ELF-1 (cell line): ENCODE measurements at regions not wholly inside any gene's neighbourhood (a gene's known extent, or its start where the extent isn't known, plus 50 kb on each side); places are given as distances from the start of the nearest gene placed in this dataset.
"Not testable (repeated sequence)": the region's sequence is repeated elsewhere in the genome, so short reads cannot be mapped to it uniquely, and the experiment has no call there.

Experiments
- DNase-seq: peaks from one replicate; pipeline ENCODE4 v3.0.0-alpha.2; 2016; ENCODE audit warnings: low read depth, low spot score

GRCh38 chr4:112944006-112944405 is 105.4 kb upstream of the ANK2 start:
- no peak for DNase-seq

GRCh38 chr4:112946127-112946526 is 103.3 kb upstream of the ANK2 start:
- DNase-seq, result no peak

- DNase-seq, result no peak
Measured at GRCh38 chr4:112947616-112948015, 101.8 kb upstream of the ANK2 start.

GRCh38 chr4:112951362-112952312 is 97.8 kb upstream of the ANK2 start:
- no peak for DNase-seq

- no peak for DNase-seq
Measured at GRCh38 chr4:112952313-112952700, 97.1 kb upstream of the ANK2 start.

GRCh38 chr4:112953262-112953661 is 96.2 kb upstream of the ANK2 start:
- no peak for DNase-seq

GRCh38 chr4:112954286-112954685 is 95.2 kb upstream of the ANK2 start:
- no peak for DNase-seq

GRCh38 chr4:112956484-112956896 is 93.0 kb upstream of the ANK2 start:
- no peak for DNase-seq

- not testable (repeated sequence) for DNase-seq
Measured at GRCh38 chr4:112957764-112958163, 91.7 kb upstream of the ANK2 start.

- DNase-seq, result no peak
Measured at GRCh38 chr4:112966701-112967488, 82.6 kb upstream of the ANK2 start.

GRCh38 chr4:112968451-112969159 is 80.8 kb upstream of the ANK2 start:
- no peak for DNase-seq

- DNase-seq, result no peak
Measured at GRCh38 chr4:112970903-112971302, 78.5 kb upstream of the ANK2 start.

- no peak for DNase-seq
Measured at GRCh38 chr4:112973750-112974251, 75.7 kb upstream of the ANK2 start.

- no peak for DNase-seq
Measured at GRCh38 chr4:112975567-112976355, 73.7 kb upstream of the ANK2 start.

GRCh38 chr4:112978691-112979472 is 70.6 kb upstream of the ANK2 start:
- DNase-seq, result no peak

- DNase-seq, result peak; percentile 14
Measured at GRCh38 chr4:112979881-112980421, 69.5 kb upstream of the ANK2 start.

- no peak for DNase-seq
Measured at GRCh38 chr4:112982680-112983079, 66.8 kb upstream of the ANK2 start.

- no peak for DNase-seq
Measured at GRCh38 chr4:112994732-112995464, 54.6 kb upstream of the ANK2 start.
